SK-N-SH (cell line): ENCODE measurements at regions not wholly inside any gene's neighbourhood (a gene's known extent, or its start where the extent isn't known, plus 50 kb on each side); places are given as distances from the start of the nearest gene placed in this dataset.
"Not testable (repeated sequence)": the region's sequence is repeated elsewhere in the genome, so short reads cannot be mapped to it uniquely, and the experiment has no call there.

Experiments used
- CTCF ChIA-PET: fragments of 300-600, 350-600 bp; formaldehyde crosslinking; extraction: SDS; loops from one replicate; lab custom pipeline; 2021; lab: Yijun Ruan, JAX
- POLR2A ChIA-PET: fragments of 350-600 bp; sonication (Branson Sonifier 250); formaldehyde crosslinking; extraction: SDS; loops from one replicate; lab custom pipeline; 2020; ENCODE audit warnings: antibody characterized with exemption, inconsistent platforms; lab: Yijun Ruan, JAX
- DNase-seq: peaks from one replicate; pipeline ENCODE4 v3.0.0; 2012
- H2AFZ ChIP-seq: fragments of 200-600 bp; sonication (generic); 2 replicates; pipeline ENCODE4 v1.8.1; 2016; ENCODE audit warnings: antibody characterized with exemption, mild to moderate bottlenecking, low read depth
- H3F3A ChIP-seq: fragments of 200-600 bp; sonication (generic); replicated peaks from 2 replicates; pipeline ENCODE3; 2016; ENCODE audit warnings: antibody characterized with exemption, mild to moderate bottlenecking; ENCODE audit not compliant: insufficient read depth
- H3K27ac ChIP-seq, 2 experiments: fragments of 200-500 bp in 1 of 2; fragments of 200-600 bp in 1 of 2; sonication (Bioruptor generic) in 1 of 2; sonication (generic), shearing (Covaris generic) in 1 of 2; 2 replicates each; pipeline versions ENCODE4 v1.5.1 to v1.6.1; 2014 to 2016; ENCODE audit warnings: low read depth in 2 of 2, inconsistent platforms in 1 of 2, low read length in 1 of 2, mild to moderate bottlenecking in 1 of 2, mixed read lengths in 1 of 2
- H3K27me3 ChIP-seq: fragments of 200-600 bp; sonication (generic), shearing (Covaris generic); 2 replicates; pipeline ENCODE4 v1.6.1; 2016; ENCODE audit warnings: mixed run types; ENCODE audit not compliant: insufficient read depth
- H3K36me3 ChIP-seq, 2 experiments: fragments of 200-500 bp in 1 of 2; fragments of 200-600 bp in 1 of 2; sonication (Bioruptor generic) in 1 of 2; sonication (generic) in 1 of 2; replicated peaks in 1 of 2; 2 replicates each; pipeline versions ENCODE3 to v1.5.1; 2014 to 2016; ENCODE audit warnings: low read length in 1 of 2, mild to moderate bottlenecking in 1 of 2; ENCODE audit not compliant: insufficient read depth in 2 of 2, control insufficient read depth in 1 of 2
- H3K4me1 ChIP-seq, 2 experiments: fragments of 200-500 bp in 1 of 2; fragments of 200-600 bp in 1 of 2; sonication (Bioruptor generic) in 1 of 2; sonication (generic), shearing (Covaris generic) in 1 of 2; 2 replicates each; pipeline versions ENCODE4 v1.5.1 to v1.6.1; 2014 to 2016; ENCODE audit warnings: low read depth in 1 of 2, low read length in 1 of 2, mixed run types in 1 of 2; ENCODE audit not compliant: insufficient read depth in 2 of 2, control insufficient read depth in 1 of 2
- H3K4me2 ChIP-seq: fragments of 200-600 bp; sonication (generic), shearing (Covaris generic); 2 replicates; pipeline ENCODE4 v1.6.1; 2017; ENCODE audit warnings: mixed run types
- H3K4me3 ChIP-seq, 2 experiments: fragments of 200-500 bp in 1 of 2; fragments of 200-600 bp in 1 of 2; sonication (Bioruptor generic) in 1 of 2; sonication (generic), shearing (Covaris generic) in 1 of 2; 2 replicates each; pipeline versions ENCODE4 v1.5.1 to v1.8.1; 2014 to 2016; ENCODE audit warnings: low read depth in 2 of 2, inconsistent platforms in 1 of 2, low read length in 1 of 2, mild to moderate bottlenecking in 1 of 2, mixed read lengths in 1 of 2, moderate library complexity in 1 of 2
- H3K79me2 ChIP-seq: fragments of 200-600 bp; sonication (generic); 2 replicates; pipeline ENCODE4 v1.8.1; 2017; ENCODE audit warnings: mild to moderate bottlenecking; ENCODE audit not compliant: insufficient read depth
- H3K9ac ChIP-seq: fragments of 200-600 bp; sonication (generic); 2 replicates; pipeline ENCODE4 v1.6.1; 2017; ENCODE audit warnings: mixed run types
- H3K9me2 ChIP-seq: fragments of 200-600 bp; sonication (generic); 2 replicates; pipeline ENCODE4 v1.6.1; 2017; ENCODE audit warnings: mixed run types
- H3K9me3 ChIP-seq: fragments of 200-600 bp; sonication (generic); 2 replicates; pipeline ENCODE4 v1.6.1; 2017; ENCODE audit warnings: mixed run types, mild to moderate bottlenecking, moderate library complexity
- H4K20me1 ChIP-seq: fragments of 200-600 bp; sonication (generic); 2 replicates; pipeline ENCODE4 v1.6.1; 2017; ENCODE audit warnings: mild to moderate bottlenecking, mixed run types; ENCODE audit not compliant: insufficient read depth
- CHD2 ChIP-seq: fragments of 150-350 bp; IDR thresholded peaks from 2 replicates; pipeline ENCODE4 v1.6.1; 2018; ENCODE audit warnings: low read length; ENCODE audit not compliant: partially characterized antibody
- ELF1 ChIP-seq: IDR thresholded peaks from 2 replicates; pipeline ENCODE4 v1.4.0; 2012
- EP300 ChIP-seq, 2 experiments: IDR thresholded peaks; 2 replicates each; pipeline versions ENCODE4 v1.4.0 to v1.6.1; 2012; ENCODE audit warnings: borderline replicate concordance in 1 of 2, low read depth in 1 of 2, low read length in 1 of 2
- FOSL2 ChIP-seq: IDR thresholded peaks from 2 replicates; pipeline ENCODE4 v1.4.0; 2012; ENCODE audit warnings: low read depth, mild to moderate bottlenecking, moderate library complexity, borderline replicate concordance
- FOXJ3 ChIP-seq: sonication (generic); formaldehyde crosslinking; IDR thresholded peaks from 2 replicates; pipeline ENCODE4 v1.5.1; 2020; ENCODE audit warnings: mild to moderate bottlenecking, missing genetic modification reagents
- FOXM1 ChIP-seq: IDR thresholded peaks from 2 replicates; pipeline ENCODE4 v1.4.0; 2012; ENCODE audit warnings: low read depth, mild to moderate bottlenecking
- JUND ChIP-seq: IDR thresholded peaks from 2 replicates; pipeline ENCODE4 v1.4.0; 2012
- MXI1 ChIP-seq: IDR thresholded peaks from 2 replicates; pipeline ENCODE4 v1.6.1; 2012; ENCODE audit warnings: mild to moderate bottlenecking, low read depth, low read length, improper control_type of control experiment
- REST ChIP-seq: IDR thresholded peaks from 2 replicates; pipeline ENCODE4 v1.6.1; 2012; ENCODE audit warnings: mild to moderate bottlenecking, low read depth, low read length, moderate library complexity
- SIN3A ChIP-seq: IDR thresholded peaks from 2 replicates; pipeline ENCODE4 v1.6.1; 2012; ENCODE audit warnings: low read depth, mild to moderate bottlenecking, low read length, moderate library complexity, borderline replicate concordance
- SMC3 ChIP-seq: IDR thresholded peaks from 2 replicates; pipeline ENCODE4 v1.6.1; 2012; ENCODE audit warnings: low read depth, low read length, improper control_type of control experiment
- TCF12 ChIP-seq: IDR thresholded peaks from 2 replicates; pipeline ENCODE4 v1.4.0; 2012
- TEAD4 ChIP-seq: IDR thresholded peaks from 2 replicates; pipeline ENCODE4 v1.4.0; 2012; ENCODE audit warnings: mild to moderate bottlenecking, borderline replicate concordance; ENCODE audit not compliant: insufficient read depth
- USF2 ChIP-seq: fragments of 150-350 bp; IDR thresholded peaks from 2 replicates; pipeline ENCODE4 v1.6.1; 2017; ENCODE audit warnings: antibody characterized with exemption, low read length, low read depth, borderline replicate concordance
- WGBS: methylation state at CpG from one replicate; pipeline ENCODE4 v1.1.6; 2017; ENCODE audit warnings: low lambda C conversion rate; 5-methylcytosine and 5-hydroxymethylcytosine counted together
- TF ChIP-seq, protein P1 (sequence below): IDR thresholded peaks from 2 replicates; pipeline ENCODE4 v1.4.0; 2012; ENCODE audit warnings: low read depth, borderline replicate concordance

DNA sequence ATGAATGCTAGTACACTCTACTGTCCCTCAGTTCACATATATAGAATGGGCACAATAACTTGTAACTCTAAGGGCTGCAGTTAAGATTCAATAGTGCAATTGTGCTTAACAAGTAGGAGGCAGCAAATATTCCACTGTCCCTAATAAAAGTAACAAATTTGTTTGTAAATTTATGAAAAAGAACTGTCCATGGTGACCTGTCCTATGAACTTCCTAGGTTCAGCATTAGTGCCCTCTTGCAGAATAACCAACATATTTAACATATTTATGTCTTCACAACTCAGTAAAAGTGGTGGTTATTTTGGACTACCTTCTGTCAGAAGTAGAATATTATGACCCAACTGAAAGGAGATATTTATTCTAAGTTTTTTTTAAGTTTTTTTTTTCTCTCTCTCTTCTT, 327.8 kb downstream of the CENPW start (continued):
- TF ChIP-seq, protein P1, sequence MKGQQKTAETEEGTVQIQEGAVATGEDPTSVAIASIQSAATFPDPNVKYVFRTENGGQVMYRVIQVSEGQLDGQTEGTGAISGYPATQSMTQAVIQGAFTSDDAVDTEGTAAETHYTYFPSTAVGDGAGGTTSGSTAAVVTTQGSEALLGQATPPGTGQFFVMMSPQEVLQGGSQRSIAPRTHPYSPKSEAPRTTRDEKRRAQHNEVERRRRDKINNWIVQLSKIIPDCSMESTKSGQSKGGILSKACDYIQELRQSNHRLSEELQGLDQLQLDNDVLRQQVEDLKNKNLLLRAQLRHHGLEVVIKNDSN: no peak
- TF ChIP-seq REST (no peak), CHD2 (no peak), MXI1 (no peak), SIN3A (no peak), EP300 (IDR thresholded peaks at IDR 0.05; ENCODE audit: borderline replicate concordance in 1 of 2, low read depth in 1 of 2, low read length in 1 of 2) (no peak)

DNA sequence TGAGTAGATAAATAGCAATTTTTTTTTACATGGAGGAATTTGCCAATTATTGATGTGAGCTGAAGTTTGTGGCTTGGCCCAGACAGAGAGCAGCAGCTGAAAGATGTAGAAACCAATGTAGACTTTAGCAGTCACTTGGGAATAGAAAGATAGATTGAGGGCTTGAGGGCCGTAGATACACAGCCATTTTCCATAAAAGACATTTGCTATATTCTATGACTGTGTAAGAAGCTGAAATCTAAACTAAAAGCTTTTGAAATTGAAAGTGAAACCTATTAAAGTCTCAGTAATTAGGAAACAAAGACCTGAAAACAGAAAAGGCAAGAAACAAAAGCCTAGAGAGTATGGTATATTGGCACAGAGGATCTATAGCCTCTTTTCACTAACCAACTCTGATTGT, 332.7 kb downstream of the CENPW start:
- no peaks in the 10 kb centered on the region for H3K4me1 ChIP-seq
- no peak overlapping the region for H3K9ac ChIP-seq
- H3K4me2 ChIP-seq: no peak overlapping the region
- H3K36me3 ChIP-seq: no peaks in the 10 kb centered on the region
- H3K27me3 ChIP-seq: no peaks in the 10 kb centered on the region
- H3K27ac ChIP-seq: no peak overlapping the region
- no peaks in the 10 kb centered on the region for H3F3A ChIP-seq
- H2AFZ ChIP-seq: no peak overlapping the region
- no peaks in the 10 kb centered on the region for H4K20me1 ChIP-seq
- TF ChIP-seq REST (no peak), TCF12 (no peak), USF2 (no peak), CHD2 (no peak), FOSL2 (no peak), SMC3 (no peak), JUND (no peak), MXI1 (no peak), FOXM1 (no peak), ELF1 (no peak), TEAD4 (no peak), FOXJ3 (no peak)
- TF ChIP-seq, protein P1: no peak
- TF ChIP-seq, all 33 proteins: peak for 0
- WGBS: 17% methylated on average over 1 of the region's 1 CpG
- no peaks in the 10 kb centered on the region for H3K79me2 ChIP-seq
- no peak for DNase-seq
- H3K4me3 ChIP-seq: no peak overlapping the region
- ChIA-PET CTCF (no interaction called here), POLR2A (no interaction called here)
- no peaks in the 10 kb centered on the region for H3K9me2 ChIP-seq
- H3K9me3 ChIP-seq: no peaks in the 10 kb centered on the region

DNA sequence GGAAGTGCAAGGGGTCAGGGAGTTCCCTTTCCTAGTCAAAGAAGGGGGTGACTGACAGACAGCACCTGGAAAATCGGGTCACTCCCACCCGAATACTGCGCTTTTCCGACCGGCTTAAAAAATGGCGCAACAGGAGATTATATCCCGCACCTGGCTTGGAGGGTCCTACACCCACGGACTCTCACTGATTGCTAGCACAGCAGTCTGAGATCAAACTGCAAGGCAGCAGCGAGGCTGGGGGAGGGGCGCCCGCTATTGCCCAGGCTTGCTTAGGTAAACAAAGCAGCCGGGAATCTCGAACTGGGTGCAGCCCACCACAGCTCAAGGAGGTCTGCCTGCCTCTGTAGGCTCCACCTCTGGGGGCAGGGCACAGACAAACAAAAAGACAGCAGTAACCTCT, 333.8 kb downstream of the CENPW start:
- H3K4me2 ChIP-seq, H3F3A ChIP-seq, H3K79me2 ChIP-seq, DNase-seq, H3K27me3 ChIP-seq, H3K9ac ChIP-seq, H3K4me3 ChIP-seq, POLR2A ChIA-PET, H3K9me2 ChIP-seq, H3K27ac ChIP-seq, H4K20me1 ChIP-seq, H3K4me1 ChIP-seq, CTCF ChIA-PET, H2AFZ ChIP-seq, H3K36me3 ChIP-seq, H3K9me3 ChIP-seq: not testable (repeated sequence)
- WGBS: no CpG with 5 or more reads among the region's 13 CpGs
